Activated CD8-positive, alpha-beta memory T cell treated with anti-CD3 and anti-CD28 coated beads for 1 hour (primary cell): ENCODE measurements at regions not wholly inside any gene's neighbourhood (a gene's known extent, or its start where the extent isn't known, plus 50 kb on each side); places are given as distances from the start of the nearest gene placed in this dataset.
"Not testable (repeated sequence)": the region's sequence is repeated elsewhere in the genome, so short reads cannot be mapped to it uniquely, and the experiment has no call there.

Source experiments
- DNase-seq, 2 donors: peaks; one replicate each; pipeline ENCODE4 v3.0.0-alpha.2; 2020; ENCODE audit warnings: low read depth in 1 of 2; ENCODE audit errors: extremely low read depth in 1 of 2

- no peak for DNase-seq
Measured at GRCh38 chr2:82084679-82085392, 1780.3 kb upstream of the LRRTM1 start.

- DNase-seq = no peak
Measured at GRCh38 chr2:82075875-82076274, 1771.3 kb upstream of the LRRTM1 start.

- no peak for DNase-seq
Measured at GRCh38 chr2:82062463-82062862, 1757.9 kb upstream of the LRRTM1 start.

- no peak for DNase-seq
Measured at GRCh38 chr2:82055846-82056245, 1751.3 kb upstream of the LRRTM1 start.

- DNase-seq = no peak
Measured at GRCh38 chr2:82043867-82044266, 1739.3 kb upstream of the LRRTM1 start.

- DNase-seq = no peak
Measured at GRCh38 chr2:82027921-82028615, 1723.5 kb upstream of the LRRTM1 start.

- no peak for DNase-seq
Measured at GRCh38 chr2:82023710-82024109, 1719.2 kb upstream of the LRRTM1 start.

- no peak for DNase-seq
Measured at GRCh38 chr2:82013641-82014040, 1709.1 kb upstream of the LRRTM1 start.

- DNase-seq = no peak
Measured at GRCh38 chr2:82007071-82007664, 1702.6 kb upstream of the LRRTM1 start.

GRCh38 chr2:82005889-82006288 is 1701.3 kb upstream of the LRRTM1 start:
- DNase-seq = not testable (repeated sequence)

- DNase-seq = no peak
Measured at GRCh38 chr2:82001614-82002013, 1697.1 kb upstream of the LRRTM1 start.

- no peak for DNase-seq
Measured at GRCh38 chr2:82000606-82001005, 1696.1 kb upstream of the LRRTM1 start.

- DNase-seq = no peak
Measured at GRCh38 chr2:81996332-81996731, 1691.8 kb upstream of the LRRTM1 start.

- DNase-seq = no peak
Measured at GRCh38 chr2:81991282-81991681, 1686.7 kb upstream of the LRRTM1 start.

GRCh38 chr2:81987370-81987769 is 1682.8 kb upstream of the LRRTM1 start:
- no peak for DNase-seq

- DNase-seq = no peak
Measured at GRCh38 chr2:81984969-81985637, 1680.6 kb upstream of the LRRTM1 start.

GRCh38 chr2:81981585-81981984 is 1677.0 kb upstream of the LRRTM1 start:
- no peak for DNase-seq

- no peak for DNase-seq
Measured at GRCh38 chr2:81979086-81979485, 1674.5 kb upstream of the LRRTM1 start.

- DNase-seq = no peak
Measured at GRCh38 chr2:81976998-81977397, 1672.4 kb upstream of the LRRTM1 start.

- no peak for DNase-seq
Measured at GRCh38 chr2:81974216-81974615, 1669.7 kb upstream of the LRRTM1 start.

- DNase-seq = no peak
Measured at GRCh38 chr2:81942876-81943275, 1638.3 kb upstream of the LRRTM1 start.
